ENCODE measurements at regions not wholly inside any gene's neighbourhood (a gene's known extent, or its start where the extent isn't known, plus 50 kb on each side); places are given as distances from the start of the nearest gene placed in this dataset.

GRCh38 chr7:359226-359765 is 69.3 kb downstream of the FOXL3 start:
- TF ChIP-seq CTCF (IDR thresholded peaks at IDR 0.05 in 8 of 11, conservative IDR thresholded peaks at IDR 0.05 in 3 of 11) = no peak
- TF ChIP-seq POLR2AphosphoS5 (IDR thresholded peaks at IDR 0.05) = no peak
